PC-3 (cell line): ENCODE measurements at regions not wholly inside any gene's neighbourhood (a gene's known extent, or its start where the extent isn't known, plus 50 kb on each side); places are given as distances from the start of the nearest gene placed in this dataset.
A peak's percentile ranks its signal among the peaks of the same experiment; 100 is the strongest.

ENCODE experiments used
- ATAC-seq: fragments of 200-7000 bp; cut with Tn5 transposase; 2 replicates; pipeline ENCODE4 v1.9.1; 2020; ENCODE audit warnings: mild to moderate bottlenecking, moderate library complexity
- BruUV-seq: library from RNA; stranded (reverse); fragments of 400-500 nt; replicated peaks from 2 replicates; lab custom pipeline; 2021; lab: Mats Ljungman, UMichigan
- CTCF ChIA-PET: fragments of 300-600 bp; sonication (Branson Sonifier 250); formaldehyde crosslinking; loops from one replicate; lab custom pipeline; 2022; ENCODE audit warnings: antibody characterized with exemption; lab: Charles Lee
- POLR2A ChIA-PET: fragments of 300-600 bp; sonication (Branson Sonifier 250); formaldehyde crosslinking; loops from one replicate; lab custom pipeline; 2022; ENCODE audit warnings: antibody characterized with exemption; ENCODE audit not compliant: unreplicated experiment; lab: Charles Lee
- DNase-seq: peaks from one replicate; pipeline ENCODE4 v3.0.0-alpha.2; 2015
- H2AFZ ChIP-seq: fragments of 300-600 bp; sonication (generic); 2 replicates; pipeline ENCODE4 v1.6.0; 2016; ENCODE audit warnings: antibody characterized with exemption, low read length
- H3F3A ChIP-seq: fragments of 300-600 bp; sonication (generic); one replicate; pipeline ENCODE4 v1.6.0; 2017; ENCODE audit warnings: antibody characterized with exemption, low read length, control low read depth, mild to moderate bottlenecking; ENCODE audit not compliant: unreplicated experiment
- H3K27ac ChIP-seq: fragments of 300-600 bp; sonication (generic); 2 replicates; pipeline ENCODE4 v1.5.1; 2016; ENCODE audit warnings: mild to moderate bottlenecking, low read length
- H3K27me3 ChIP-seq: fragments of 300-600 bp; sonication (generic); 2 replicates; pipeline ENCODE4 v1.6.1; 2016; ENCODE audit warnings: low read length, mixed read lengths
- H3K36me3 ChIP-seq: fragments of 300-600 bp; sonication (generic); 2 replicates; pipeline ENCODE4 v1.6.1; 2016; ENCODE audit warnings: low read depth, mixed run types, low read length, mixed read lengths
- H3K4me1 ChIP-seq: fragments of 300-600 bp; sonication (generic); 2 replicates; pipeline ENCODE4 v1.5.1; 2016; ENCODE audit warnings: low read length; ENCODE audit not compliant: insufficient read depth
- H3K4me2 ChIP-seq: fragments of 300-600 bp; sonication (generic); 2 replicates; pipeline ENCODE4 v1.6.0; 2016; ENCODE audit warnings: low read length
- H3K4me3 ChIP-seq: fragments of 300-600 bp; sonication (generic); 2 replicates; pipeline ENCODE4 v1.5.1; 2016; ENCODE audit warnings: mild to moderate bottlenecking, low read length, mixed read lengths
- H3K79me2 ChIP-seq: fragments of 300-600 bp; sonication (generic); 2 replicates; pipeline ENCODE4 v1.6.1; 2017; ENCODE audit warnings: low read length, mixed read lengths
- H3K9ac ChIP-seq: fragments of 300-600 bp; sonication (generic); 2 replicates; pipeline ENCODE4 v1.6.0; 2016; ENCODE audit warnings: mild to moderate bottlenecking, low read length
- H3K9me2 ChIP-seq: fragments of 300-600 bp; sonication (generic); replicated peaks from 2 replicates; pipeline ENCODE4 v1.6.1; 2016; ENCODE audit warnings: mixed run types, low read length, mixed read lengths
- H3K9me3 ChIP-seq: fragments of 300-600 bp; sonication (generic); 2 replicates; pipeline ENCODE4 v1.6.1; 2016; ENCODE audit warnings: low read length, mixed read lengths
- H4K20me1 ChIP-seq: fragments of 300-600 bp; sonication (generic); 2 replicates; pipeline ENCODE4 v1.6.1; 2016; ENCODE audit warnings: low read length, mixed read lengths
- CTCF ChIP-seq: fragments of 300-600 bp; sonication (generic); conservative IDR thresholded peaks from 2 replicates; pipeline ENCODE4 v1.5.1; 2017; ENCODE audit warnings: antibody characterized with exemption, low read depth, mild to moderate bottlenecking, low read length
- EZH2 ChIP-seq: fragments of 300-600 bp; sonication (generic); IDR thresholded peaks from one replicate; pipeline ENCODE4 v1.6.1; 2017; ENCODE audit warnings: antibody characterized with exemption, mild to moderate bottlenecking, low read length; ENCODE audit not compliant: unreplicated experiment
- EZH2phosphoT487 ChIP-seq: fragments of 300-600 bp; sonication (generic); IDR thresholded peaks from 2 replicates; pipeline ENCODE4 v1.6.1; 2018; ENCODE audit warnings: mild to moderate bottlenecking, antibody characterized with exemption, low read length, borderline replicate concordance
- intact Hi-C: fragments of 100-400 bp; cut with micrococcal nuclease; formaldehyde crosslinking; loops from 2 replicates; pipeline ENCODE4 v1.9.0; 2023

GRCh38 chr6:108741331-108741989 lies 106.8 kb upstream of the ARMC2 start:
- intact Hi-C loops, result no loop called here
- no peaks in the 10 kb centered on the region for H3F3A ChIP-seq
- H3K9ac ChIP-seq, result no peak overlapping the region
- no TSS peak for BruUV-seq
- H3K9me3 ChIP-seq, result no peaks in the 10 kb centered on the region
- no peak for ATAC-seq
- no peaks in the 10 kb centered on the region for H3K36me3 ChIP-seq
- H3K27me3 ChIP-seq, result no peaks in the 10 kb centered on the region
- CTCF ChIA-PET, result no interaction called here
- no peak overlapping the region for H2AFZ ChIP-seq
- POLR2A ChIA-PET, result no interaction called here
- H3K79me2 ChIP-seq, result no peaks in the 10 kb centered on the region
- no peak overlapping the region for H3K27ac ChIP-seq
- DNase-seq, result no peak
- no peaks in the 10 kb centered on the region for H4K20me1 ChIP-seq
- no peak overlapping the region for H3K4me3 ChIP-seq
- H3K4me2 ChIP-seq, result no peak overlapping the region
- H3K9me2 ChIP-seq, result no peaks in the 10 kb centered on the region
- peaks cover 43% of the 10 kb centered on the region for H3K4me1 ChIP-seq
- TF ChIP-seq EZH2, result no peak
- TF ChIP-seq EZH2phosphoT487, result no peak
- no peak for TF ChIP-seq CTCF

- intact Hi-C loops, result no loop called here
- Histone ChIP-seq H3K27ac (peak overlapping the region; percentile 35), H3F3A (no peaks in the 10 kb centered on the region), H3K9ac (no peak overlapping the region), H3K4me1 (peaks cover 43% of the 10 kb centered on the region), H3K4me2 (peak overlapping the region; percentile 25; the same call in 1 of the 2 replicates), H3K9me2 (no peaks in the 10 kb centered on the region), H3K9me3 (no peaks in the 10 kb centered on the region), H4K20me1 (no peaks in the 10 kb centered on the region), H3K79me2 (no peaks in the 10 kb centered on the region), H3K36me3 (no peaks in the 10 kb centered on the region), H2AFZ (peak overlapping the region; percentile 43; the same call in 1 of the 2 replicates), H3K27me3 (no peaks in the 10 kb centered on the region), H3K4me3 (no peak overlapping the region)
- DNase-seq (peak; percentile 46), ATAC-seq (peak; percentile 65)
- no TSS peak for BruUV-seq
- ChIA-PET CTCF (no interaction called here), POLR2A (no interaction called here)
- TF ChIP-seq EZH2phosphoT487 (no peak), EZH2 (no peak), CTCF (no peak)
These were observed 106.2 kb upstream of the ARMC2 start for GRCh38 chr6:108742041-108742440.

GRCh38 chr6:108744244-108744972 lies 103.8 kb upstream of the ARMC2 start:
- H3K9me3 ChIP-seq, result no peaks in the 10 kb centered on the region
- no peak overlapping the region for H3K9ac ChIP-seq
- intact Hi-C loops, result no loop called here
- no peak overlapping the region for H3K4me2 ChIP-seq
- H3F3A ChIP-seq, result no peaks in the 10 kb centered on the region
- no peaks in the 10 kb centered on the region for H3K36me3 ChIP-seq
- DNase-seq (no peak), ATAC-seq (no peak)
- peaks cover 37% of the 10 kb centered on the region for H3K4me1 ChIP-seq
- no peak overlapping the region for H2AFZ ChIP-seq
- ChIA-PET POLR2A (no interaction called here), CTCF (no interaction called here)
- TF ChIP-seq CTCF (no peak), EZH2 (no peak), EZH2phosphoT487 (no peak)
- BruUV-seq, result no TSS peak
- no peak overlapping the region for H3K4me3 ChIP-seq
- no peaks in the 10 kb centered on the region for H3K79me2 ChIP-seq
- no peaks in the 10 kb centered on the region for H3K9me2 ChIP-seq
- no peaks in the 10 kb centered on the region for H3K27me3 ChIP-seq
- H4K20me1 ChIP-seq, result no peaks in the 10 kb centered on the region
- no peak overlapping the region for H3K27ac ChIP-seq
